GM13977 (cell line): ENCODE measurements at regions not wholly inside any gene's neighbourhood (a gene's known extent, or its start where the extent isn't known, plus 50 kb on each side); places are given as distances from the start of the nearest gene placed in this dataset.

Experiments
- DNase-seq: peaks from one replicate; pipeline ENCODE4 v3.0.0; 2012; ENCODE audit warnings: low spot score
- in situ Hi-C: fragments of 300-500 bp; cut with MboI; formaldehyde crosslinking; loops from one replicate; pipeline ENCODE4 v1.12.0; 2022; ENCODE audit warnings: low sequenced_read_pairs, low pct_unique_long_range_greater_than_20kb, mixed read lengths, inconsistent platforms; ENCODE audit not compliant: unreplicated experiment
- TF ChIP-seq, protein P1 (sequence below): IDR thresholded peaks from 2 replicates; pipeline ENCODE4 v1.5.1; 2012; ENCODE audit warnings: mild to moderate bottlenecking, control low read depth; ENCODE audit not compliant: insufficient read depth; ENCODE audit errors: extremely low read depth, missing control alignments

DNA sequence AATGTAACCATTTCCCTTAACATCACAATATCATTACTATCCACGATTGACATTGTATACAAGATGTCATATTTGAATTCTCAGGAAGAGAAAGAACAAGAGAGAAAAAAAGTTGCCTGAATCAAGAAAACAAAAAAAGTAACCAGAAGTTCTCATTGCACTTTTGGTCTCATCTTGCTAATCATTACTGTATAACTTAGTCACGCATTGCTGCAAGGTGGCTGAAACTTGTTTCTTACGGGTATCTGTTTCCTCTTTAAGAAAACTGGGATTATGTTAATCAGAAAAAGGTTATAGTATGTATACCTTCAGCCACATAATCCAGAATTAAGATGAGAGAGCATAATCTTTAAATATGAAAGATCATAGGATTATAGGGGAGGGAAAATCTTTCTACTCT is 639.7 kb upstream of the SYT4 start:
- in situ Hi-C loops, result no loop called here

DNA sequence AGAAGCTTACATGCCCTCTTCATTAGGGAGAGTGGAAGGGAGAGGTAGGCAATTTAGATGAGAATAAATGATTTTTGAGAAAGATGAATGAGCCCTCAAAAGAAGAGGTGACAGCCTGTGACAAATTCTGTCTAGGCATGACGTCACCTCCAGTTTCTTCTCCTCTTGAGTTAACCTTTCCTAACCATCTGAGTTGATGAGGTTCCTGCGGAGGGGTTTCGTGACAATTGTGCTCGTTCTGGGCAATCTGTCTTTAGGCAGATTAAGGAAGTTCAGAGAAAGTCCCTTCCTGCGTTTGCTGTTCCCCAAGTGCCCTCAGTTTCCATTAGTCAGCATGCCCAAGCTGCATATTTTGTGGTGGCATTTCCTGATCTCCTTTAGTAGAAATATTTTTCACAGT is 640.2 kb upstream of the SYT4 start:
- DNase-seq, result no peak
- in situ Hi-C loops, result no loop called here
- TF ChIP-seq, protein P1, sequence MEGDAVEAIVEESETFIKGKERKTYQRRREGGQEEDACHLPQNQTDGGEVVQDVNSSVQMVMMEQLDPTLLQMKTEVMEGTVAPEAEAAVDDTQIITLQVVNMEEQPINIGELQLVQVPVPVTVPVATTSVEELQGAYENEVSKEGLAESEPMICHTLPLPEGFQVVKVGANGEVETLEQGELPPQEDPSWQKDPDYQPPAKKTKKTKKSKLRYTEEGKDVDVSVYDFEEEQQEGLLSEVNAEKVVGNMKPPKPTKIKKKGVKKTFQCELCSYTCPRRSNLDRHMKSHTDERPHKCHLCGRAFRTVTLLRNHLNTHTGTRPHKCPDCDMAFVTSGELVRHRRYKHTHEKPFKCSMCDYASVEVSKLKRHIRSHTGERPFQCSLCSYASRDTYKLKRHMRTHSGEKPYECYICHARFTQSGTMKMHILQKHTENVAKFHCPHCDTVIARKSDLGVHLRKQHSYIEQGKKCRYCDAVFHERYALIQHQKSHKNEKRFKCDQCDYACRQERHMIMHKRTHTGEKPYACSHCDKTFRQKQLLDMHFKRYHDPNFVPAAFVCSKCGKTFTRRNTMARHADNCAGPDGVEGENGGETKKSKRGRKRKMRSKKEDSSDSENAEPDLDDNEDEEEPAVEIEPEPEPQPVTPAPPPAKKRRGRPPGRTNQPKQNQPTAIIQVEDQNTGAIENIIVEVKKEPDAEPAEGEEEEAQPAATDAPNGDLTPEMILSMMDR, result no peak

More for the DNA sequence above, 639.7 kb upstream of the SYT4 start:
- no peak for DNase-seq
- TF ChIP-seq, protein P1, result no peak

DNA sequence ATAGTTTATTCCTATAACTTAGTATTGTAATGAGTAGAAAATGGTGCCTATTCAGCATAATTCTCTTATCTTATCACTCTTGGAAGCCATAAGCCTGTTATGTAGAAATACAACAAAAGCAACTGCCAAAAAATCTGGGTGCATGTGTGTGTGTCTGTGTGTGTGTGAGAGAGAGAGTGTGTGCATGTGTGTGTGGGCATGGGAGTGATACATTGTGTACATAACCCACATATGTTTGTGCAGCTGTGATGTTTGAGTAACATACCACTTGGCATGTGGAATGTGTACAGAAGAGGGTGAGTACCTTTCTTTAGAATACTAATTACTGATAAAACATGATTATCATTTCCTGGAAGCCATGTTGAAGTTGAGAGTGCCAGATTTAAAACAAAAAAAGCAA is 642.3 kb upstream of the SYT4 start:
- no peak for DNase-seq
- in situ Hi-C loops, result no loop called here
- TF ChIP-seq, protein P1, result no peak

DNA sequence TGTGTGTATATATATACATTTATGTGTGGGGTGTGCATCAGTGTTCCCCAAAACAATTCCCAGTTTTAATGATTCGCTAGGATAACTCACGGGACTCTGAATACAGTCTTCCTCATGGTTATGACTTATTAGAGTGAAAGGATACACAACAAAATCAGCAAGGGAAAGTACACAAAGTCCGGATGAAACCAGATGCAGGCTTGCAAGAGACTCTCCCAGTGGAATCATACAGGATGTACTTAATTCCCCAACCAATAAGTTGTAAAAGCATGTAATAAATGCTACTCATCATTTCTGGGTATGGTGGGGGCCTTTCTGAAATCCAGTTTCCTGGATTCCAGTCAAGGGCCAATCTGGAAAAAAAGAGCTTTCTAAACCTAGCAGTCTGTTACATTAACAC is 654.1 kb upstream of the SYT4 start:
- in situ Hi-C loops, result no loop called here
- TF ChIP-seq, protein P1, result no peak
- DNase-seq, result no peak

- no peak for DNase-seq
- in situ Hi-C loops, result no loop called here
Observed at GRCh38 chr18:43932140-43932539, 654.9 kb upstream of the SYT4 start.

DNA sequence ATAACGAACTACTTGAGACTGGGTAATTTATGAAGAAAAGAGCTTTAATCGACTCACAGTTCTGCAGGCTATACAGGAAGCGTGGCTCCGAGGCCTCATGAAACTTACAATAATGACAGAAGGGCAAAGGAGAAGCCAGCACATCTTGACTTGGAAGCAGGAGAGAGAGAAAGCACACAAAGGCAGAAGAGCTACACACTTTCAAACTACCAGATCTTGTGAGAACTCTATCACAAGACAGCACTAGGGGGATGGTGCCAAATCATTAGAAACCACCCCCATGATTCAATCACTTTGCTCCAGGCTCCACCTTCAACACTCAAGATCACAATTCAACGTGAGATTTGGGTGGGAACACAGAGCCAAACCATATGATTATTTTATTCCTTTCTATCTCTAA is 655.9 kb upstream of the SYT4 start:
- no peak for DNase-seq
- in situ Hi-C loops, result no loop called here

More at GRCh38 chr18:43932140-43932539, 654.9 kb upstream of the SYT4 start:
- TF ChIP-seq, protein P1, result no peak

More for the DNA sequence above, 655.9 kb upstream of the SYT4 start:
- TF ChIP-seq, protein P1, result no peak
